Activated CD4-positive, alpha-beta T cell treated with anti-CD3 and anti-CD28 coated beads for 24 hours (primary cell): ENCODE measurements at regions not wholly inside any gene's neighbourhood (a gene's known extent, or its start where the extent isn't known, plus 50 kb on each side); places are given as distances from the start of the nearest gene placed in this dataset.
"Not testable (repeated sequence)": the region's sequence is repeated elsewhere in the genome, so short reads cannot be mapped to it uniquely, and the experiment has no call there.

Source experiments
- DNase-seq, 2 donors: peaks; one replicate each; pipeline ENCODE4 v3.0.0-alpha.2; 2020; ENCODE audit warnings: low read depth in 2 of 2

GRCh38 chr9:78172610-78173009 lies 63.3 kb upstream of the CEP78 start:
- DNase-seq: not testable (repeated sequence)

GRCh38 chr9:78171651-78172050 lies 64.2 kb upstream of the CEP78 start:
- DNase-seq: no peak

- no peak for DNase-seq
Measured at GRCh38 chr9:78169125-78169524, 66.8 kb upstream of the CEP78 start.

- no peak for DNase-seq
Measured at GRCh38 chr9:78167356-78167755, 68.5 kb upstream of the CEP78 start.

GRCh38 chr9:78163834-78164233 lies 72.0 kb upstream of the CEP78 start:
- DNase-seq: no peak

GRCh38 chr9:78158286-78158685 lies 77.6 kb upstream of the CEP78 start:
- DNase-seq: no peak

- no peak for DNase-seq
Measured at GRCh38 chr9:78150983-78151356, 84.9 kb upstream of the CEP78 start.

GRCh38 chr9:78150312-78150982 lies 85.4 kb upstream of the CEP78 start:
- no peak for DNase-seq

- DNase-seq: no peak
Measured at GRCh38 chr9:78149702-78150291, 86.1 kb upstream of the CEP78 start.

GRCh38 chr9:78146241-78146640 lies 89.6 kb upstream of the CEP78 start:
- no peak for DNase-seq

GRCh38 chr9:78144663-78145377 lies 91.1 kb upstream of the CEP78 start:
- no peak for DNase-seq

- DNase-seq: no peak
Measured at GRCh38 chr9:78144008-78144381, 91.9 kb upstream of the CEP78 start.

GRCh38 chr9:78143281-78144007 lies 92.4 kb upstream of the CEP78 start:
- no peak for DNase-seq

- not testable (repeated sequence) for DNase-seq
Measured at GRCh38 chr9:78142264-78142663, 93.6 kb upstream of the CEP78 start.

GRCh38 chr9:78133751-78134150 lies 102.1 kb upstream of the CEP78 start:
- DNase-seq: no peak

- DNase-seq: no peak
Measured at GRCh38 chr9:78132701-78133058, 101.1 kb upstream of the GNAQ start.

- no peak for DNase-seq
Measured at GRCh38 chr9:78131969-78132700, 100.5 kb upstream of the GNAQ start.

- DNase-seq: no peak
Measured at GRCh38 chr9:78130853-78131252, 99.2 kb upstream of the GNAQ start.

- DNase-seq: no peak
Measured at GRCh38 chr9:78130004-78130403, 98.4 kb upstream of the GNAQ start.

- DNase-seq: no peak
Measured at GRCh38 chr9:78127279-78128225, 95.9 kb upstream of the GNAQ start.

GRCh38 chr9:78123808-78124207 lies 92.2 kb upstream of the GNAQ start:
- DNase-seq: no peak
